NCI-H2029 treated with DMSO at 0.1 percent for 48 hours (cell line): ENCODE measurements at regions not wholly inside any gene's neighbourhood (a gene's known extent, or its start where the extent isn't known, plus 50 kb on each side); places are given as distances from the start of the nearest gene placed in this dataset.

Source experiments
- DNase-seq: peaks from one replicate; lab custom pipeline; 2025; lab: John Stamatoyannopoulos, UW

GRCh38 chr2:12205086-12205485 is 458.7 kb downstream of the LPIN1 start:
- no peak for DNase-seq

DNA sequence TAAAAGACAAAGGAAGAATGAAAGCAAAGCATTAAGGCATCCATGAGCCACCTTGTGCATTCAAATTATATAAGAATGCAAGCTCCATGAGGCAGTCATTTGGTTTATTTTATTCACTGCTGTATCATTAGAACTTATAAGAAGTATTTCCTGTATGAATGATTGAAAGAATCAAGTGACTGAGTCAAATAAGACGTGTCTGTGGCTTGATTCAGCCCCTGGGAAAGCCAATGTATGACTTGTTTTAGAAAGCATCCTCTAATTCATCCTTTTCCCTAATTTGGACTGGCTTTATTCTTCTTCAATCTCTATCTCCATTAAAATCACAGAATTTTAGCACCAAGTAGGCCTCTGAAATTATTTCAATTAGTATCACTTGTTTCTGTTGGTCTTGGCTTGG is 461.1 kb downstream of the LPIN1 start:
- no peak for DNase-seq

GRCh38 chr2:12210016-12210933 is 463.8 kb downstream of the LPIN1 start:
- no peak for DNase-seq

DNA sequence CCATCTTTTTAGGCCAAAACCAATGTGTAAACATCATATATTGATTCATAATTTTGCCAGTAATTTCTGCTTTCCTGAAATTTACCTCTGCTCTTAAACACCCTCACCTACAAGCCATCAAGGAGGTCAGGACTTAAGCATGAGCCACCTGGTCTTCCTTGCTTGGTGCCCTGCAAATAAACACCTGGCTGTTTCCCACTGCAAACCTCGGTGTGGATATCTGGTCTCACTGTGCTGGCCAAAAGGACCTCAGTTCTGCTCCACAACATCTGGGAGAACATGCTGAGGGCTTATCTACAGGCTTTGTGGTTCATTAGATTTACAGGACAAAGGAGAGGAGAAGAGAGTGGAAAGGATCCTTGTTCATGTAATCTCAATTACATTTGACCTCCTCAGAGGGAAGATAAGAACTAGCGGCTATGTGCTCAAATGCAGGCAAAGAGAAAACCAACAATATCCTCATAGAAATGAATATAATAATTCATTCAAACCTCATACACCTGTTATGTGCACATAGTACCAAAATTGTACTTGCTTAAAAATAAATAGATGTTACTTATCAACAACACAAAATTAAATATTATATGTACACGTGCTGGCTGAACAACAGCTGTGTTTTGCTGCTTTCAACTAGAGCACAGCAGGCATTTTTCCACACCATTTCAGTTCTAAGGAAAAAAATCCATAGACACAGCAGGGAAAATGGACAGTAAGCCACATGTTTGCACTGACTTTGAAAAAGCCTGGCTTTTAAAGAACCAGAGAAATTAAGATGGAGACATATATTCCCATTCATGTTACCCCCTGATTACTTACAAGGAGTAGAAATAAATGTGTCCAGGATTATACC is 465.1 kb downstream of the LPIN1 start:
- DNase-seq: no peak

- DNase-seq: no peak
Measured at GRCh38 chr2:12212841-12213597, 466.6 kb downstream of the LPIN1 start.

DNA sequence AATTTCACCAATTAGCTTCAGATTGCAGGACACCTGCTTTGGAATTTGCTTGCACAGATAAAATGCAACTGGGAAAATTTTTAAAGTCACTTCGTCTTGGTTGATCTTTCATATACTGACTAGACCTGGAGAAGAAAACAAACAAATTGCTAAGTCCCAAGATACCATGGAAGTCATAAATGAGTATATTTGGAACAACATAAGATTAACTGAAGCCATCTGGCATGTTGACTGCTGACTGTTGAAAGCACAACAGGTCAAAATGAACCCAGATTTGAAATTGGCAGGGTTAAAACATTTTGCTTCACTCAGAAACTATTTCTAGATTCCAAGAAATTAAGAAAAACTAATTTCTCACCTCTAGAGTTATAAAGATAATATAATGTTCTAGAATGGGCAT is 470.7 kb downstream of the LPIN1 start:
- no peak for DNase-seq

DNA sequence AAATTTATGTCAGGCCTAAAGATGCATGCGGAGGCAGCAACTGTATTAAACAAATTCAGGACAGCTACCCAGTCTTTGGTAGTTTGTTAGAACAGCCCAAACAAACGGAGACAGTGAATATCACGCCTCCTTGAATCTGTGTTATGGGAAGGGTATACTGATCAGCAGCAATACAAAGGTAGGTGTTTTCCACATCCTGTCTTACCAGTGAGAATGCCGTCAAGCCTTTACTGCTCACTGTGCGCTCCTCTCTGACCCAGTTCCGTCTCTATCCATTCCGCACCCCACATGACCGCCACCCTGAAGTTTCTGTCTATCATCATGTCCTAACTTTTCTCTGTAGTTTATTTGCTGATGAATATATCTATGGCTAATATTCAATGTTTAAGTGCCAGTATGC is 473.3 kb downstream of the LPIN1 start:
- no peak for DNase-seq

DNA sequence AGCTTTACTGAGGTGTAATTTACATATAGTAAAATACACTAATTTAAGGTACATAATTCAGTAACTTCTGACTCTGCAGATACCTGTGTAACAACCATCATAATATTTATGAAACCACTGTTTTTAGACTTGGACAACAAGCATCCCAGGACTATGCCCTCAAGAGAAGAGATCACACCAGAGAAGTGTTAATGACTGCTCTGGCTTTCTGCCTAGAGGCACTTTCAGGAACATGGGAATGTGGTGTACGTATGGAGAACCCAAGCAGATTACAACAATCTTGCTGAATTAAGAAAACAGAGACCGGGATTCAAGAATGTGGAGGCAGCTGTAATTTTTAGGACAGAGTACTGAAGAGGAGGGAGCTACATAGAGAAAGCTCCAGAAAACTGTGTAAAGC is 475.2 kb downstream of the LPIN1 start:
- no peak for DNase-seq

- no peak for DNase-seq
Measured at GRCh38 chr2:12222554-12222953, 476.1 kb downstream of the LPIN1 start.

DNA sequence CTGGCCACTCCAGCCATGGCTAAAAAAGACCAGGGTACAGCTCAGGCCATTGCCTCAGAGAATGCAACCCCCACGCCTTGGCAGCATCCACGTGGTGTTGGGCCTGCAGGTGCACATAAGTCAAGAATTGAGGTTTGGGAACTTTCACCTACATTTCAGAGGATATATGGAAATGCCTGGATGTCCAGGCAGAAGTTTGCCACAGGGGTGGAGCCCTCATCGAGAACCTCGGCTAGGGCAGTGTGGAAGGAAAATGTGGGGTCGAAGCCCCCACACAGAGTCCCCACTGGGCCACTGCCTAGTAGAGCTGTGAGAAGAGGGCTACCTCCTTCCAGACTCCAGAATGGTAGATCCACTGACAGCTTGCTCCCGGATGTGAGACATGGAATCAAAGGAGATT is 477.3 kb downstream of the LPIN1 start:
- no peak for DNase-seq

- DNase-seq: no peak
Measured at GRCh38 chr2:12226653-12227052, 480.2 kb downstream of the LPIN1 start.

GRCh38 chr2:12227941-12228608 is 481.6 kb downstream of the LPIN1 start:
- DNase-seq: no peak

GRCh38 chr2:12231288-12231687 is 484.9 kb downstream of the LPIN1 start:
- DNase-seq: no peak

DNA sequence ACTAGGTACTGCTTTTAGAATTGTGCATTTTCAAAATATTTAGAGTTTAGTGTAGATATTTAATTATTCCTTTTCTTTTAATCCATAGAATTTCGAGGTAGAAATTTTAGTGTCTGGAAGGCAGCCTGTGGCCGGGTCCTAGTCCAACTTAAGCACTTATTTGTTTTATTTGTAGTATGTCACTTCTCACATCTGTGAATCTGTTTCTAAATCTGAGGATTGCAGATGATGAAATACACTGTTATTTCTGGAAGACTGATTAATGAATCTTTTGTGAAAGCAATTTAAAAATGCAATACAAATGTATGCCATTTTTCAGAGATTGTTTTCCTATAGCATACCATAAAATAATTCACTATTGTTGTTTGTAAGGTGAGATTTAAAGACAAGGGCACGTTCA is 483.9 kb upstream of the TRIB2 start:
- no peak for DNase-seq

- DNase-seq: no peak
Measured at GRCh38 chr2:12236136-12236844, 480.4 kb upstream of the TRIB2 start.

DNA sequence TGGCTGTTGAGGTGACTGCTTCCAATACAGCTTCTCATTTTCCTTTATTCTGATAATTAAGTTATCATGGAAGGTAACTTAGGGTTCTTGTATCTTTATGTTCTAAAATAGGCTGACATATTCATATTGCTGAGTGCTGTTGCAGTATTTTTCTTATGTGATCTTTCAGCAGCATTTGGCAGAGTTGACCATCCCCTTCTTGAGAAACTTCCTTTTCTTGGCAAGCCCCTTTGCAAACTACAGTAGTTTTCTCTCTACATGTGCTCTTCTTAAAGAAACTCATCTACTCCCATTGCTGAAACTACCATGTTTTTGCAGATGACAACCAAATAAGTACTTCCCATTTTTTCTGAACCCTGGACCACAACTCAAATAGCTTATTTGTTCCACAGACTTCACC is 476.5 kb upstream of the TRIB2 start:
- DNase-seq: no peak

GRCh38 chr2:12243381-12243780 is 473.4 kb upstream of the TRIB2 start:
- no peak for DNase-seq

- no peak for DNase-seq
Measured at GRCh38 chr2:12244070-12244469, 472.7 kb upstream of the TRIB2 start.

GRCh38 chr2:12251121-12251520 is 465.6 kb upstream of the TRIB2 start:
- DNase-seq: no peak

DNA sequence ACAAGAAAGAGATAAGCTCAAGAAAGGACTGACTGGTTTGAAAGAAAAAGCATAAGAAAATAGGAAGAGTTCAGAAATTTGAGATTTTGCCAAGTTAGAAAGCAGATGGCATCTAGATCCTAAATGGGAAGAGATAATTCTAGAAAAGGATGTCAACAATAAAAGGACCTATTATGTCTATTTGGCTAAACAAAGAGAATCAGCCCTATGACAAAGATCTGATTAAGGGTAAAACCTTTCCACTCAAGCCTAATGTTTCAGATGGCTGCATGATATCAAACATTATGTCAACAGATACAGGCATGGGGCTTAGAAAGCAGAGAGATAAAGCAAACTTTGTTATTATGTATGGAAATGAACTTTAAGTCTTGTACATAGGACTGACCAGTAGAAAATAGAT is 465.0 kb upstream of the TRIB2 start:
- no peak for DNase-seq

GRCh38 chr2:12253167-12253778 is 463.5 kb upstream of the TRIB2 start:
- no peak for DNase-seq
